ENCODE measurements at regions not wholly inside any gene's neighbourhood (a gene's known extent, or its start where the extent isn't known, plus 50 kb on each side); places are given as distances from the start of the nearest gene placed in this dataset.

- TF ChIP-seq PPARA (CRISPR knock-in tag; IDR thresholded peaks at IDR 0.05; ENCODE audit: borderline replicate concordance), result no peak
- no peak for TF ChIP-seq ARNTL (CRISPR knock-in tag; IDR thresholded peaks at IDR 0.05; ENCODE audit: borderline replicate concordance, low read depth)
- TF ChIP-seq ZNF70 (CRISPR knock-in tag; IDR thresholded peaks at IDR 0.05), result no peak
- no peak for TF ChIP-seq RARB (CRISPR knock-in tag; IDR thresholded peaks at IDR 0.05)
- no peak for TF ChIP-seq PATZ1 (CRISPR knock-in tag; IDR thresholded peaks at IDR 0.05; ENCODE audit: borderline replicate concordance)
- TF ChIP-seq ESRRG (CRISPR knock-in tag; IDR thresholded peaks at IDR 0.05), result no peak
- TF ChIP-seq CREB5 (CRISPR knock-in tag; IDR thresholded peaks at IDR 0.05; ENCODE audit: low read depth), result no peak
- TF ChIP-seq ZC3H10 (CRISPR knock-in tag; IDR thresholded peaks at IDR 0.05), result no peak
- TF ChIP-seq ZFP30 (CRISPR knock-in tag; IDR thresholded peaks at IDR 0.05), result no peak
- TF ChIP-seq OSR1 (CRISPR knock-in tag; IDR thresholded peaks at IDR 0.05), result no peak
Measured at GRCh38 chr12:83758888-83759631, 1072.4 kb downstream of the TMTC2 start.

Measured in SK-N-SH treated with all-trans-retinoic acid at 6 μM for 48 hours (cell line).